Left colon (tissue), 2 donors: ENCODE measurements at regions not wholly inside any gene's neighbourhood (a gene's known extent, or its start where the extent isn't known, plus 50 kb on each side); places are given as distances from the start of the nearest gene placed in this dataset.

Experiments used
- ATAC-seq: fragments of 200-7000 bp; cut with Tn5 transposase; one replicate; pipeline ENCODE4 v1.9.1; 2020; ENCODE audit warnings: mild to moderate bottlenecking, moderate library complexity
- DNase-seq, 2 donors: peaks; one replicate each; pipeline ENCODE4 v3.0.0-alpha.2; 2020
- intact Hi-C, 2 donors: fragments of 100-400 bp; cut with DNase I in 1 of 2; cut with micrococcal nuclease in 1 of 2; formaldehyde crosslinking; loops; one replicate each; pipeline versions ENCODE4 v1.11.2 to v1.14.0; 2022; cut with DNase I, micrococcal nuclease
- donor health status: DM: no; HTN: no; CAD: no.
- donor health status: DM: yes; HTN: yes; CAD: no.

- DNase-seq (no peak), ATAC-seq (no peak)
- intact Hi-C loops = no loop called here
Observed at GRCh38 chr2:120973196-120973595, 237.5 kb downstream of the GLI2 start.

GRCh38 chr2:120974950-120975349 is 239.3 kb downstream of the GLI2 start:
- ATAC-seq (no peak), DNase-seq (no peak)
- intact Hi-C loops = no loop called here

DNA sequence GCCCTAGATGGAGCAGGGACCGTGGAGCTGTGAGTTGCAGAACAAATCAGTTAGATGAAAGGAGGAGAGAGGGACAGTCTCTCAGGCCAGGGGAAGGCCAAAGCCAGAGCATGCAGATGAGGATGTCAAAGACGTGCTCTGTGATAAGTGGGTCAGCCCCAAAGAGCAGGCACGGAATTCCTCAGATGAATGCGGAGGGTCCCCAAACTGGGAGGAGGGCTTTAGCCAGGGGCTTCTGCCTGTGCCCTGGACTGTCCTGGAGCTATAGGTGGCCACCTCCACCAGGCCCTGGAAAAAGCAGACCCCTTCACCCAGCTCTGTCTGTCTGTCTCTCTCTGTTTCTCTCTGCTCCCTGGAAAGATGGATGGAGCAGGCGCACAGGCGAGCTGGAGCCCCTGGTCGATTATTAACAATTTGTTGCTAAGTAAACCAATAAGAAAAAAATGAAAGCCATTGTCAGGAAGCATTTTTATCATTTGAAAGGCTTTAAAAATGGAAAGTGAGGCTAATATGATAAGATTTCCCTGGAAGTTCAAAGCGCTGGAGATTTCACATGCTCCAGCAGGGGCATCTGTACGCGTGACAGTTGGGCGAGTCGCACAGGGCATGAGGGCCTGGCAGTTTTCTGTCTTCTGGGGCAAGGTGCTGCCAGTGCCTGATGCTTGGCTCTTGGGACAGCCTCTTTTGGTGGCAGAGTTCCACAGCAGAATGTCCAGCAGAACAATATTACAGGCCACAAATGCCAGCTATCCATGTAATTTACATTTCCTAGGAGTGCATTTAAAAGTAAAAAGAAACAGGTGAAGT is 241.0 kb downstream of the GLI2 start:
- DNase-seq = no peak
- no peak for ATAC-seq
- intact Hi-C loops = no loop called here

DNA sequence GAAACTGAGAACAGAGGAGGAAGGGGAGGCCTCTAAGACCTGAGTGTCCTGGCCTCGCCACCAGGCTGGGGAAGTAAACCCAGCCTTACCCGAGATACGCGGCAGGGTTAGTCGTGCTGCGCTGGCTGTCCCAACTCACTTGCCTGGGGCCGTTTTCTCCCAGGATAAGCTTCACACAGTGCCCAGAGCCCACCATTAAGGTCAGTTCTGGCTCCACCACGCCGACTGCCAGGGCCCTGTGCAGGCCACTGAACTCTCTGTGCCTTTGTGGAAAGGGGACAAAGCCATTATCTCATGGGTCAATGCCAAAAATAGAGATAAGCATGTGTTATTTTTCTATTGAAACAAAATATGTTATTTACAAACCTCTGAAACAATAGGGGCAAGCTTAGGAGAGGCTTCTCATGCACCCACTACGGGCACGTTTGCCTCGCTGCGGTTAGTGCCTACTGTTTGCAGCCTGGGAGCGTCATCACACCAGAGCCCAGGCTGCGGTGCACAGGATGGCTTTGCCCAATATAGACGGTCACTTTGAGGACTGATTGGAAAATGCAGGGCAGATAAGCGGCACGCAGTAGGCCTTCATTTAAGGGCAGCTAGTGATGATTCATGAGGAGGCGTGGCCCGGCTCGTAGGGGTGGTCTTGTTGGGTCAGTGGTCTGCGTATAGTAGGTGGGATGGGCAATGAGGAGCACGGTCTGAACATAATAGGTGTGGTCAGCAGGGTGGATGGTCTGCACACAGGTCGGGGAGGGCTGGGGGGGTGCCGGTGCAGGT is 242.1 kb downstream of the GLI2 start:
- intact Hi-C loops = no loop called here
- DNase-seq = no peak
- ATAC-seq = no peak

- ATAC-seq (no peak), DNase-seq (no peak)
- intact Hi-C loops = no loop called here
Observed at GRCh38 chr2:120978359-120979050, 242.8 kb downstream of the GLI2 start.

- DNase-seq (no peak), ATAC-seq (no peak)
- intact Hi-C loops = no loop called here
Observed at GRCh38 chr2:120979398-120979797, 243.7 kb downstream of the GLI2 start.

GRCh38 chr2:120979921-120980320 is 244.3 kb downstream of the GLI2 start:
- intact Hi-C loops = no loop called here
- ATAC-seq (no peak), DNase-seq (no peak)

GRCh38 chr2:120981443-120981842 is 245.8 kb downstream of the GLI2 start:
- intact Hi-C loops = no loop called here
- ATAC-seq (no peak), DNase-seq (no peak)

DNA sequence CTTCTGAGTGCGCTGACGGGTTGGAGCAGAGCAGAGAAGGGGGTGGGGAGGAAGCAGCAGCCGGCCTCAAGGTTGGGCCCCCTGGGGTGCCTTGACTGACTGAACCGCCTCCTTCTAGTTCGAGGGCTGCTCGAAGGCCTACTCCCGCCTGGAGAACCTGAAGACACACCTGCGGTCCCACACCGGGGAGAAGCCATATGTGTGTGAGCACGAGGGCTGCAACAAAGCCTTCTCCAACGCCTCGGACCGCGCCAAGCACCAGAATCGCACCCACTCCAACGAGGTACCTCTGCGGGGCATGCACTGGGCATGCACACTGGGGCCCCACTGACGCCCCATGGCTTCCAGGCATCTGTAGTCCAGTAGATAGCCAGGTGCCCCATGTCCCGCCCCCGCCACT is 246.9 kb downstream of the GLI2 start:
- ATAC-seq (no peak), DNase-seq (no peak)
- intact Hi-C loops = no loop called here

GRCh38 chr2:120983344-120983743 is 247.7 kb downstream of the GLI2 start:
- no peak for ATAC-seq
- intact Hi-C loops = no loop called here
- no peak for DNase-seq

DNA sequence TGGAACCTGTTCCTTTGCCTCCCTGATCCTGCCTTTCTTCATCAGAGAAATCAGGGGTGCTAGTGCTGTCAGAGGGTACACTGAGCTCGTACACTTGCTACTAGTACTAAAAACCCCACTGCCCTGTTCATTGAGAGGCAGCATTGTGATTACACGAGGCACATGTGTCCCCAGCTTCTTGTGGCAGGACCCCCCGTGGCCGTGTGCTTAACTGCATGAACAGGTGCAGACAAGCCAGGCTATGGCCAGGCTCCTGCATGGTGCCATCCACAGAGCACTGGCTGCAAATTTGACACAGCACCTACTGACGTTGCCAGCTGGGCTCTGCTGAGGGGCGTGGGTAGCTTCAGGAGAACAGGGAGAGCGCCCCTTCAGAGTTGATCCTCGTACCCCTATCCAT is 248.4 kb downstream of the GLI2 start:
- ATAC-seq (no peak), DNase-seq (no peak)
- intact Hi-C loops = no loop called here

DNA sequence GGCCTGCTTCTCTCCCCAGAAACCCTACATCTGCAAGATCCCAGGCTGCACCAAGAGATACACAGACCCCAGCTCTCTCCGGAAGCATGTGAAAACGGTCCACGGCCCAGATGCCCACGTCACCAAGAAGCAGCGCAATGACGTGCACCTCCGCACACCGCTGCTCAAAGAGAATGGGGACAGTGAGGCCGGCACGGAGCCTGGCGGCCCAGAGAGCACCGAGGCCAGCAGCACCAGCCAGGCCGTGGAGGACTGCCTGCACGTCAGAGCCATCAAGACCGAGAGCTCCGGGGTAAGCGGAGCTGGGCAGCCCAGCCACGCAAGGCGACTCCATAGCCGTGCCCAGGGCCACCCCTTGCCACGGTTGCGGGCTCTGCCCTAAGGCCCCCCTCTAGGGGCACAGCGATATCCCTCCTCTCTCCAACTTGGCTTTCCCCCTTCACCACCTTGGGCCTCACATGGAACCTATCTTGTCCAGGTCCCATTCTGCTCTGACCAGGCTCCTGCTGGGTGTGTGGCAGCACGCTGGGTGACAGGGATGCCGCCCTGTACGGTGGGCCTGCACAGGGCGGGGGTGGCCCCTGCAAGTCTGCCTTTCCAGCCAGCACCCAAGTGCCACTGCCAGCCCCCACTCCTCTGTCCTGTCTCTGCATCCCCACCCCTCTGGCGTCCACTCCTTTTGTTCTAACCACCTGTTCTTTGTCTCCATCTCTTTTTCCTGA is 248.9 kb downstream of the GLI2 start:
- intact Hi-C loops = no loop called here
- ATAC-seq (no peak), DNase-seq (no peak)

- intact Hi-C loops = no loop called here
- ATAC-seq = no peak
Observed at GRCh38 chr2:120985174-120985996, 249.7 kb downstream of the GLI2 start.

DNA sequence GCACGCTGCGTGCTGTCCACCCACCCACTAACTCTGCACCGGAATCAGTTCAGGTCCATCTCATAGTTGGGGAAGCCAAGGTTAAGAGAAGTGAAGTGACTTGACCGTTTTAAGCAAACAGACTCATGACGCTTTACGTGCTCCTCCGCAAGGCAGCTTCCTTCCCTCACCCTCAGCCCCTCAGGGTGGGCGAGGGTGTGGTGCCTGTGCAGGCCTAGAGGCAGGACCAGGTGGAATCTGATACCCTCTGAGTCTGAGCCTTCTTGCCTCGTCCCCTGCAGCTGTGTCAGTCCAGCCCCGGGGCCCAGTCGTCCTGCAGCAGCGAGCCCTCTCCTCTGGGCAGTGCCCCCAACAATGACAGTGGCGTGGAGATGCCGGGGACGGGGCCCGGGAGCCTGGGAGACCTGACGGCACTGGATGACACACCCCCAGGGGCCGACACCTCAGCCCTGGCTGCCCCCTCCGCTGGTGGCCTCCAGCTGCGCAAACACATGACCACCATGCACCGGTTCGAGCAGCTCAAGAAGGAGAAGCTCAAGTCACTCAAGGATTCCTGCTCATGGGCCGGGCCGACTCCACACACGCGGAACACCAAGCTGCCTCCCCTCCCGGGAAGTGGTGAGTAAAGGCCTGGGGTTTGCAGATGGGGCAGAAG is 250.5 kb downstream of the GLI2 start:
- intact Hi-C loops = no loop called here
- ATAC-seq (no peak), DNase-seq (peak in 1 of 2 donors; percentile 11)

More at GRCh38 chr2:120985174-120985996, 249.7 kb downstream of the GLI2 start:
- DNase-seq = no peak

- ATAC-seq (no peak), DNase-seq (peak in 1 of 2 donors; percentile 14)
- intact Hi-C loops = no loop called here
Observed at GRCh38 chr2:120986898-120987650, 251.4 kb downstream of the GLI2 start.

GRCh38 chr2:120988051-120988699 is 252.5 kb downstream of the GLI2 start:
- DNase-seq = peak in 1 of 2 donors; percentile 19
- intact Hi-C loops = no loop called here
- ATAC-seq = no peak
